SU-DHL-6 (cell line): ENCODE measurements at regions not wholly inside any gene's neighbourhood (a gene's known extent, or its start where the extent isn't known, plus 50 kb on each side); places are given as distances from the start of the nearest gene placed in this dataset.

ENCODE experiments used
- H2AFZ ChIP-seq: fragments of 200-600 bp; sonication (generic); 2 replicates; pipeline ENCODE4 v1.6.1; 2014; ENCODE audit warnings: low read depth, mild to moderate bottlenecking, moderate library complexity, mixed read lengths, antibody characterized with exemption, low read length; ENCODE audit not compliant: severe bottlenecking
- H3F3A ChIP-seq: fragments of 200-600 bp; shearing (Covaris generic); 2 replicates; pipeline ENCODE4 v1.6.0; 2016; ENCODE audit warnings: antibody characterized with exemption, mild to moderate bottlenecking; ENCODE audit not compliant: insufficient read depth
- H3K27ac ChIP-seq: fragments of 200-600 bp; sonication (generic); 2 replicates; pipeline ENCODE4 v1.5.1; 2016; ENCODE audit warnings: low read depth, mild to moderate bottlenecking, low read length, moderate library complexity, mixed read lengths
- H3K27me3 ChIP-seq: fragments of 200-600 bp; sonication (generic), shearing (Covaris generic); 2 replicates; pipeline ENCODE4 v1.6.0; 2014; ENCODE audit warnings: mild to moderate bottlenecking, low read length
- H3K36me3 ChIP-seq: fragments of 200-600 bp; sonication (generic); 2 replicates; pipeline ENCODE4 v1.6.1; 2014; ENCODE audit warnings: mild to moderate bottlenecking, low read length, mixed read lengths
- H3K4me2 ChIP-seq: fragments of 300-600, 200-600 bp; shearing (Covaris generic), sonication (generic); 2 replicates; pipeline ENCODE4 v1.6.0; 2014; ENCODE audit warnings: low read length, low read depth, mild to moderate bottlenecking; ENCODE audit not compliant: poor library complexity, severe bottlenecking
- H3K4me3 ChIP-seq: fragments of 200-600 bp; sonication (generic); 2 replicates; pipeline ENCODE4 v1.5.1; 2014; ENCODE audit warnings: antibody characterized with exemption, low read length, mild to moderate bottlenecking, mixed read lengths; ENCODE audit not compliant: insufficient read depth, poor library complexity, severe bottlenecking
- H3K79me2 ChIP-seq: fragments of 200-600 bp; sonication (generic); 2 replicates; pipeline ENCODE4 v1.6.1; 2014; ENCODE audit warnings: mild to moderate bottlenecking, low read length, moderate library complexity; ENCODE audit not compliant: insufficient read depth
- H3K9ac ChIP-seq: fragments of 200-600 bp; sonication (generic); 2 replicates; pipeline ENCODE4 v1.7.0; 2014; ENCODE audit warnings: mild to moderate bottlenecking, low read length
- H3K9me2 ChIP-seq: fragments of 200-600 bp; sonication (generic); replicated peaks from 2 replicates; pipeline ENCODE4 v1.6.1; 2014; ENCODE audit warnings: low read length; ENCODE audit not compliant: insufficient read depth
- H3K9me3 ChIP-seq: fragments of 200-600 bp; sonication (generic); 2 replicates; pipeline ENCODE4 v1.6.1; 2014; ENCODE audit warnings: low read length, mixed read lengths; ENCODE audit not compliant: insufficient read depth
- H4K20me1 ChIP-seq: fragments of 200-600 bp; sonication (generic); 2 replicates; pipeline ENCODE4 v1.6.1; 2014; ENCODE audit warnings: low read depth, mild to moderate bottlenecking, antibody characterized with exemption, low read length, moderate library complexity, mixed read lengths
- CTCF ChIP-seq: fragments of 200-600 bp; sonication (generic); IDR thresholded peaks from one replicate; pipeline ENCODE4 v1.5.1; 2017; ENCODE audit warnings: antibody characterized with exemption, mild to moderate bottlenecking, low read length, moderate library complexity; ENCODE audit not compliant: insufficient read depth, poor library complexity, severe bottlenecking
- EZH2phosphoT487 ChIP-seq: fragments of 200-600 bp; sonication (generic), shearing (Covaris generic); conservative IDR thresholded peaks from 2 replicates; pipeline ENCODE4 v1.6.1; 2018; ENCODE audit warnings: mild to moderate bottlenecking, antibody characterized with exemption, low read length, moderate library complexity, mixed read lengths

GRCh38 chr1:233452724-233453123 is 125.2 kb downstream of the MAP3K21 start:
- no peak overlapping the region for H2AFZ ChIP-seq
- no peaks in the 10 kb centered on the region for H3F3A ChIP-seq
- no peak overlapping the region for H3K27ac ChIP-seq
- no peaks in the 10 kb centered on the region for H3K9me2 ChIP-seq
- H3K4me2 ChIP-seq = no peak overlapping the region
- TF ChIP-seq CTCF (no peak), EZH2phosphoT487 (no peak)
- no peaks in the 10 kb centered on the region for H3K9me3 ChIP-seq
- no peak overlapping the region for H3K4me3 ChIP-seq
- no peak overlapping the region for H3K9ac ChIP-seq
- H4K20me1 ChIP-seq = no peaks in the 10 kb centered on the region
- H3K27me3 ChIP-seq = no peaks in the 10 kb centered on the region
- no peaks in the 10 kb centered on the region for H3K36me3 ChIP-seq
- no peaks in the 10 kb centered on the region for H3K79me2 ChIP-seq

- H3K27ac ChIP-seq = no peak overlapping the region
- no peak overlapping the region for H3K9ac ChIP-seq
- no peaks in the 10 kb centered on the region for H3K27me3 ChIP-seq
- TF ChIP-seq EZH2phosphoT487 (no peak), CTCF (no peak)
- no peak overlapping the region for H3K4me3 ChIP-seq
- H3K9me2 ChIP-seq = no peaks in the 10 kb centered on the region
- no peak overlapping the region for H3K4me2 ChIP-seq
- no peaks in the 10 kb centered on the region for H3K36me3 ChIP-seq
- no peaks in the 10 kb centered on the region for H3K79me2 ChIP-seq
- H2AFZ ChIP-seq = no peak overlapping the region
- H3K9me3 ChIP-seq = no peaks in the 10 kb centered on the region
- no peaks in the 10 kb centered on the region for H3F3A ChIP-seq
- H4K20me1 ChIP-seq = no peaks in the 10 kb centered on the region
These were observed 126.1 kb downstream of the MAP3K21 start for GRCh38 chr1:233453433-233454200.

- H3K27ac ChIP-seq = no peak overlapping the region
- H3K4me2 ChIP-seq = no peak overlapping the region
- H3K4me3 ChIP-seq = no peak overlapping the region
- no peak overlapping the region for H2AFZ ChIP-seq
- no peaks in the 10 kb centered on the region for H3K27me3 ChIP-seq
- no peaks in the 10 kb centered on the region for H3K9me2 ChIP-seq
- H3K79me2 ChIP-seq = no peaks in the 10 kb centered on the region
- H3K36me3 ChIP-seq = no peaks in the 10 kb centered on the region
- H3K9ac ChIP-seq = no peak overlapping the region
- H3F3A ChIP-seq = no peaks in the 10 kb centered on the region
- TF ChIP-seq EZH2phosphoT487 (no peak), CTCF (no peak)
- H3K9me3 ChIP-seq = no peaks in the 10 kb centered on the region
- H4K20me1 ChIP-seq = no peaks in the 10 kb centered on the region
These were observed 132.0 kb downstream of the MAP3K21 start for GRCh38 chr1:233459470-233459945.
